Tibial artery (tissue), 4 donors: ENCODE measurements at regions not wholly inside any gene's neighbourhood (a gene's known extent, or its start where the extent isn't known, plus 50 kb on each side); places are given as distances from the start of the nearest gene placed in this dataset.
"Not testable (repeated sequence)": the region's sequence is repeated elsewhere in the genome, so short reads cannot be mapped to it uniquely, and the experiment has no call there.

ENCODE experiments used
- DNase-seq, 2 donors: peaks; one replicate each; pipeline ENCODE4 v3.0.0-alpha.2; 2019
- H3K27ac ChIP-seq, 2 donors: fragments of 200-600 bp; sonication (generic) in 1 of 2; 1 replicate in 1 of 2; 2 replicates in 1 of 2; pipeline ENCODE4 v1.5.1; 2018 to 2019; ENCODE audit warnings: mild to moderate bottlenecking in 1 of 2
- H3K27me3 ChIP-seq, 2 donors: fragments of 200-600 bp; sonication (generic) in 1 of 2; one replicate each; pipeline versions ENCODE4 v1.5.1 to v1.6.0; 2016 to 2019
- H3K36me3 ChIP-seq, 3 donors: fragments of 200-600 bp; sonication (generic) in 2 of 3; one replicate each; pipeline ENCODE4 v1.5.1; 2016 to 2019; ENCODE audit warnings: mild to moderate bottlenecking in 2 of 3
- H3K4me1 ChIP-seq, 4 donors: fragments of 200-600 bp; sonication (generic) in 2 of 4; 1 replicate in 3 of 4; 2 replicates in 1 of 4; pipeline ENCODE4 v1.5.1; 2016 to 2019
- H3K4me3 ChIP-seq, 2 donors: fragments of 200-600 bp; sonication (generic) in 1 of 2; 1 replicate in 1 of 2; 2 replicates in 1 of 2; pipeline ENCODE4 v1.5.1; 2018 to 2019; ENCODE audit warnings: mild to moderate bottlenecking in 2 of 2
- H3K9me3 ChIP-seq, 3 donors: fragments of 200-600 bp; sonication (generic) in 1 of 3; one replicate each; pipeline ENCODE4 v1.5.1; 2016 to 2019
- CTCF ChIP-seq, 2 experiments: fragments of 200-600 bp in 1 of 2; fragments of 450-650 bp in 1 of 2; IDR thresholded peaks; one replicate each; pipeline ENCODE4 v1.5.1; 2017 to 2019; ENCODE audit warnings: antibody characterized with exemption in 2 of 2, mild to moderate bottlenecking in 1 of 2, moderate library complexity in 1 of 2
- intact Hi-C: fragments of 100-400 bp; cut with DNase I; formaldehyde crosslinking; loops from one replicate; pipeline ENCODE4 v1.15.0; 2023; ENCODE audit warnings: low total_unique reads

- H3K36me3 ChIP-seq, result no peaks in the 10 kb centered on the region
- no peak overlapping the region for H3K4me3 ChIP-seq
- intact Hi-C loops, result no loop called here
- H3K27ac ChIP-seq, result no peak overlapping the region
- H3K4me1 ChIP-seq, result no peaks in the 10 kb centered on the region
- H3K9me3 ChIP-seq, result no peaks in the 10 kb centered on the region
- no peak for TF ChIP-seq CTCF (IDR thresholded peaks at IDR 0.05)
- H3K27me3 ChIP-seq, result no peaks in the 10 kb centered on the region
- no peak for DNase-seq
Observed at GRCh38 chr13:66154354-66154753, 1075.8 kb downstream of the PCDH9 start.

- no peak for DNase-seq
- Histone ChIP-seq H3K36me3 (no peaks in the 10 kb centered on the region), H3K27ac (no peak overlapping the region), H3K9me3 (no peaks in the 10 kb centered on the region), H3K4me1 (no peaks in the 10 kb centered on the region), H3K27me3 (no peaks in the 10 kb centered on the region), H3K4me3 (no peak overlapping the region)
- TF ChIP-seq CTCF (IDR thresholded peaks at IDR 0.05), result no peak
- intact Hi-C loops, result no loop called here
Observed at GRCh38 chr13:66152596-66152995, 1077.5 kb downstream of the PCDH9 start.

GRCh38 chr13:66144357-66144756, 1085.8 kb downstream of the PCDH9 start:
- H3K4me1 ChIP-seq, intact Hi-C loops, H3K27me3 ChIP-seq, H3K36me3 ChIP-seq, H3K4me3 ChIP-seq, H3K9me3 ChIP-seq, DNase-seq, H3K27ac ChIP-seq: not testable (repeated sequence)

GRCh38 chr13:66139701-66140100, 1090.4 kb downstream of the PCDH9 start:
- DNase-seq, result no peak
- Histone ChIP-seq H3K27ac (no peak overlapping the region), H3K9me3 (no peaks in the 10 kb centered on the region), H3K36me3 (no peaks in the 10 kb centered on the region), H3K4me3 (no peak overlapping the region), H3K27me3 (no peaks in the 10 kb centered on the region), H3K4me1 (no peaks in the 10 kb centered on the region)
- TF ChIP-seq CTCF (IDR thresholded peaks at IDR 0.05), result no peak
- intact Hi-C loops, result no loop called here

- intact Hi-C loops, result no loop called here
- Histone ChIP-seq H3K36me3 (no peaks in the 10 kb centered on the region), H3K27ac (no peak overlapping the region), H3K9me3 (no peaks in the 10 kb centered on the region), H3K4me3 (no peak overlapping the region), H3K27me3 (no peaks in the 10 kb centered on the region), H3K4me1 (no peaks in the 10 kb centered on the region)
- TF ChIP-seq CTCF (IDR thresholded peaks at IDR 0.05), result no peak
- no peak for DNase-seq
Observed at GRCh38 chr13:66139250-66139649, 1090.9 kb downstream of the PCDH9 start.

- Histone ChIP-seq H3K27me3 (no peaks in the 10 kb centered on the region), H3K4me3 (no peak overlapping the region), H3K4me1 (no peaks in the 10 kb centered on the region), H3K9me3 (no peaks in the 10 kb centered on the region), H3K36me3 (no peaks in the 10 kb centered on the region), H3K27ac (no peak overlapping the region)
- DNase-seq, result no peak
- TF ChIP-seq CTCF (IDR thresholded peaks at IDR 0.05), result no peak
- intact Hi-C loops, result no loop called here
Observed at GRCh38 chr13:66138172-66138811, 1091.8 kb downstream of the PCDH9 start.
